GM12878 (cell line): ENCODE measurements at regions not wholly inside any gene's neighbourhood (a gene's known extent, or its start where the extent isn't known, plus 50 kb on each side); places are given as distances from the start of the nearest gene placed in this dataset.

Experiments used
- ATAC-seq: fragments of 200-7000 bp; cut with Tn5 transposase; 3 replicates; pipeline ENCODE4 v1.9.1; 2020; ENCODE audit warnings: mild to moderate bottlenecking, moderate library complexity
- BruUV-seq: library from RNA; stranded (reverse); fragments of 400-500 nt; replicated peaks from 2 replicates; lab custom pipeline; 2021; lab: Mats Ljungman, UMichigan
- CTCF ChIA-PET: fragments of 300-600 bp; sonication (Branson Sonifier 250); formaldehyde crosslinking; extraction: SDS; loops from one replicate; lab custom pipeline; 2021; ENCODE audit warnings: inconsistent platforms; lab: Yijun Ruan, JAX
- POLR2A ChIA-PET: fragments of 350-600 bp; formaldehyde crosslinking; extraction: SDS; loops from one replicate; lab custom pipeline; 2021; ENCODE audit warnings: inconsistent platforms; lab: Charles Lee
- RAD21 ChIA-PET: fragments of 300-600 bp; sonication (Branson Sonifier 250); formaldehyde crosslinking; loops from one replicate; lab custom pipeline; 2023; ENCODE audit warnings: antibody characterized with exemption; ENCODE audit not compliant: unreplicated experiment; lab: Charles Lee
- SMC1A ChIA-PET: fragments of 300-600 bp; sonication (Branson Sonifier 250); formaldehyde crosslinking; loops from one replicate; lab custom pipeline; 2023; ENCODE audit not compliant: unreplicated experiment, uncharacterized antibody; lab: Charles Lee
- DNase-seq: peaks from one replicate; pipeline ENCODE4 v3.0.0-alpha.2; 2011; ENCODE audit warnings: low read depth, low spot score
- FAIRE-seq: peaks from 3 replicates; lab custom pipeline; 2011; peaks lifted over from hg19 to GRCh38; lab: Jason Lieb, UNC
- H2AFZ ChIP-seq: 2 replicates; pipeline ENCODE4 v1.6.0; 2011; ENCODE audit warnings: low read depth, low read length, control low read depth; ENCODE audit not compliant: control insufficient read depth
- H3K27ac ChIP-seq: 2 replicates; pipeline ENCODE4 v1.5.1; 2011; ENCODE audit warnings: control low read depth; ENCODE audit not compliant: control insufficient read depth, insufficient read depth
- H3K27me3 ChIP-seq, 2 experiments: replicated peaks in 1 of 2; 2 replicates each; pipeline versions ENCODE4 v1.6.0 to v1.6.1; 2011; ENCODE audit warnings: low read length in 1 of 2; ENCODE audit not compliant: control insufficient read depth in 2 of 2, insufficient read depth in 2 of 2
- H3K36me3 ChIP-seq, 2 experiments: 2 replicates each; pipeline ENCODE4 v1.5.1; 2011; ENCODE audit warnings: low read length in 1 of 2; ENCODE audit not compliant: control insufficient read depth in 2 of 2, insufficient read depth in 2 of 2
- H3K4me1 ChIP-seq: 2 replicates; pipeline ENCODE4 v1.6.1; 2011; ENCODE audit warnings: mild to moderate bottlenecking, low read length, moderate library complexity, mixed read lengths; ENCODE audit not compliant: control insufficient read depth, insufficient read depth
- H3K4me2 ChIP-seq: 2 replicates; pipeline ENCODE4 v1.6.0; 2011; ENCODE audit warnings: control low read depth; ENCODE audit not compliant: control insufficient read depth, insufficient read depth
- H3K4me3 ChIP-seq: fragments of 200-600 bp; sonication (generic); 2 replicates; pipeline ENCODE4 v1.5.1; 2016
- H3K79me2 ChIP-seq: 2 replicates; pipeline ENCODE4 v1.6.0; 2011; ENCODE audit warnings: low read length; ENCODE audit not compliant: control insufficient read depth, insufficient read depth
- H3K9ac ChIP-seq: 2 replicates; pipeline ENCODE4 v1.8.0; 2011; ENCODE audit warnings: low read length, control low read depth, mixed read lengths; ENCODE audit not compliant: control insufficient read depth, insufficient read depth
- H3K9me3 ChIP-seq: replicated peaks from 3 replicates; pipeline ENCODE4 v1.5.1; 2011; ENCODE audit warnings: mild to moderate bottlenecking, low read length; ENCODE audit not compliant: control insufficient read depth, insufficient read depth
- H4K20me1 ChIP-seq: 2 replicates; pipeline ENCODE4 v1.6.0; 2011; ENCODE audit not compliant: control insufficient read depth, insufficient read depth
- BACH1 ChIP-seq: fragments of 450-650 bp; IDR thresholded peaks from 2 replicates; pipeline ENCODE4 v1.6.1; 2017; ENCODE audit warnings: mild to moderate bottlenecking, borderline replicate concordance
- E2F8 ChIP-seq: fragments of 450-650 bp; IDR thresholded peaks from 2 replicates; pipeline ENCODE4 v1.6.1; 2018; ENCODE audit warnings: mild to moderate bottlenecking, low read depth, moderate library complexity; ENCODE audit not compliant: partially characterized antibody
- ETV6 ChIP-seq, 2 experiments: fragments of 450-650 bp in 1 of 2; IDR thresholded peaks in 1 of 2; conservative IDR thresholded peaks in 1 of 2; 2 replicates each; pipeline ENCODE4 v1.6.1; 2014; ENCODE audit warnings: antibody characterized with exemption in 1 of 2, borderline replicate concordance in 1 of 2, low read depth in 1 of 2, mild to moderate bottlenecking in 1 of 2, moderate library complexity in 1 of 2
- EZH2 ChIP-seq: IDR thresholded peaks from 2 replicates; pipeline ENCODE4 v1.6.1; 2012; ENCODE audit warnings: low read depth, mild to moderate bottlenecking, control low read depth, inconsistent platforms, low read length, borderline replicate concordance; ENCODE audit not compliant: control insufficient read depth
- FOXK2 ChIP-seq: fragments of 450-650 bp; IDR thresholded peaks from 2 replicates; pipeline ENCODE4 v1.6.1; 2017; ENCODE audit warnings: mild to moderate bottlenecking, moderate library complexity
- IKZF2 ChIP-seq, 2 experiments: fragments of 450-650 bp; IDR thresholded peaks; 2 replicates each; pipeline ENCODE4 v1.6.1; 2017; ENCODE audit warnings: mild to moderate bottlenecking in 2 of 2, moderate library complexity in 2 of 2
- IRF5 ChIP-seq: fragments of 450-650 bp; IDR thresholded peaks from 2 replicates; pipeline ENCODE4 v1.6.1; 2017; ENCODE audit warnings: borderline replicate concordance
- MTA3 ChIP-seq: IDR thresholded peaks from 2 replicates; pipeline ENCODE4 v1.6.1; 2012; ENCODE audit warnings: low read length, inconsistent platforms, borderline replicate concordance
- NFIC ChIP-seq: IDR thresholded peaks from 2 replicates; pipeline ENCODE4 v1.6.1; 2012; ENCODE audit warnings: low read depth, mild to moderate bottlenecking, inconsistent platforms, low read length, moderate library complexity
- NFXL1 ChIP-seq: fragments of 450-650 bp; IDR thresholded peaks from 2 replicates; pipeline ENCODE4 v1.6.1; 2017; ENCODE audit warnings: antibody characterized with exemption, mild to moderate bottlenecking, borderline replicate concordance
- RBBP5 ChIP-seq: fragments of 200-600 bp; sonication (generic); conservative IDR thresholded peaks from 2 replicates; pipeline ENCODE4 v1.6.1; 2016
- SREBF1 ChIP-seq: IDR thresholded peaks from 2 replicates; pipeline ENCODE4 v1.6.1; 2012; ENCODE audit warnings: mild to moderate bottlenecking, low read length
- TARDBP ChIP-seq: IDR thresholded peaks from 2 replicates; pipeline ENCODE4 v1.6.1; 2016; ENCODE audit warnings: borderline replicate concordance
- USF2 ChIP-seq: IDR thresholded peaks from 2 replicates; pipeline ENCODE4 v1.6.1; 2011; ENCODE audit warnings: low read depth, low read length, improper control_type of control experiment, borderline replicate concordance
- WGBS: methylation state at CpG from one replicate; pipeline ENCODE4 v1.1.6; 2016; ENCODE audit warnings: low lambda C conversion rate; ENCODE audit not compliant: insufficient replicate concordance, insufficient coverage; ENCODE audit errors: missing lambda C conversion rate; 5-methylcytosine and 5-hydroxymethylcytosine counted together
- in situ Hi-C: fragments of 300-500 bp; cut with MboI; formaldehyde crosslinking; loops from 9 replicates; pipeline ENCODE4 v1.14.3; 2018; ENCODE audit warnings: mixed read lengths
- intact Hi-C: fragments of 100-400 bp; cut with micrococcal nuclease; formaldehyde crosslinking; loops from one replicate; pipeline ENCODE4 v1.14.2; 2022; ENCODE audit not compliant: unreplicated experiment
- TF ChIP-seq, protein P1 (sequence below): fragments of 450-650 bp; IDR thresholded peaks from 2 replicates; pipeline ENCODE4 v1.6.1; 2017; ENCODE audit warnings: low read depth, mild to moderate bottlenecking, moderate library complexity

- BruUV-seq, result no TSS peak
- no peak overlapping the region for H3K9ac ChIP-seq
- peak overlapping the region; percentile 68 for H2AFZ ChIP-seq
- peak overlapping the region; percentile 50; the same call in 1 of the 2 replicates for H3K4me2 ChIP-seq
- peaks cover 3% of the 10 kb centered on the region; the same call in 1 of the 3 replicates for H3K9me3 ChIP-seq
- no peak overlapping the region for H3K4me3 ChIP-seq
- ATAC-seq, result peak; percentile 81
- peak overlapping the region; percentile 73 for H3K27ac ChIP-seq
- POLR2A ChIA-PET, result interaction anchor here (0.5 to 1.3 kb wide), 11 partner anchors 9 to 156 kb away, joined by 3 to 6 read pairs (median 3); no protein-coding TSS in a partner anchor
- H3K79me2 ChIP-seq, result no peaks in the 10 kb centered on the region
- no peaks in the 10 kb centered on the region for H3K36me3 ChIP-seq
- SMC1A ChIA-PET, result interaction anchor here (0.7 to 3.5 kb wide), 18 partner anchors 9 to 156 kb away, joined by 3 to 16 read pairs (median 4); no protein-coding TSS in a partner anchor
- in situ Hi-C loops, result no loop called here
- CTCF ChIA-PET, result interaction anchor here (0.6 to 2.1 kb wide), 9 partner anchors 9 to 168 kb away, joined by 3 to 9 read pairs (median 3); no protein-coding TSS in a partner anchor
- 30% methylated on average over 6 of the region's 6 CpGs for WGBS
- RAD21 ChIA-PET, result interaction anchor here (0.7 to 3.4 kb wide), 9 partner anchors 11 to 158 kb away, joined by 3 to 23 read pairs (median 3); no protein-coding TSS in a partner anchor
- H3K27me3 ChIP-seq, result no peaks in the 10 kb centered on the region
- intact Hi-C loops, result loop anchor here (5.0 kb wide), 1 partner anchor 103 kb away; no protein-coding TSS in a partner anchor
- H3K4me1 ChIP-seq, result peaks cover 20% of the 10 kb centered on the region
- FAIRE-seq, result peak; percentile 77
- no peaks in the 10 kb centered on the region for H4K20me1 ChIP-seq
- peak; percentile 55 for DNase-seq
- TF ChIP-seq SREBF1 (no peak), IKZF2 (IDR thresholded peaks at IDR 0.05) (peak; percentile 64 to 66; a peak in 3 of 4 replicates), BACH1 (0 out of 2 replicates have a peak, but pooled peaks have one; percentile 12), RBBP5 (no peak), EZH2 (no peak), USF2 (no peak; the same call in 1 of the 2 replicates), ETV6 (conservative IDR thresholded peaks at IDR 0.05 in 1 of 2, IDR thresholded peaks at IDR 0.05 in 1 of 2; ENCODE audit: borderline replicate concordance in 1 of 2, low read depth in 1 of 2) (no peak), E2F8 (no peak), FOXK2 (no peak), NFIC (peak; percentile 82; the same call in 1 of the 2 replicates), IRF5 (no peak), NFXL1 (no peak), TARDBP (no peak), MTA3 (no peak)
- TF ChIP-seq, protein P1, sequence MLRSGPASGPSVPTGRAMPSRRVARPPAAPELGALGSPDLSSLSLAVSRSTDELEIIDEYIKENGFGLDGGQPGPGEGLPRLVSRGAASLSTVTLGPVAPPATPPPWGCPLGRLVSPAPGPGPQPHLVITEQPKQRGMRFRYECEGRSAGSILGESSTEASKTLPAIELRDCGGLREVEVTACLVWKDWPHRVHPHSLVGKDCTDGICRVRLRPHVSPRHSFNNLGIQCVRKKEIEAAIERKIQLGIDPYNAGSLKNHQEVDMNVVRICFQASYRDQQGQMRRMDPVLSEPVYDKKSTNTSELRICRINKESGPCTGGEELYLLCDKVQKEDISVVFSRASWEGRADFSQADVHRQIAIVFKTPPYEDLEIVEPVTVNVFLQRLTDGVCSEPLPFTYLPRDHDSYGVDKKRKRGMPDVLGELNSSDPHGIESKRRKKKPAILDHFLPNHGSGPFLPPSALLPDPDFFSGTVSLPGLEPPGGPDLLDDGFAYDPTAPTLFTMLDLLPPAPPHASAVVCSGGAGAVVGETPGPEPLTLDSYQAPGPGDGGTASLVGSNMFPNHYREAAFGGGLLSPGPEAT, result peak; percentile 62; the same call in 1 of the 2 replicates
Measured at GRCh38 chr2:171260471-171261424, 100.1 kb upstream of the TLK1 start.
